HEK293 (cell line): ENCODE measurements at regions not wholly inside any gene's neighbourhood (a gene's known extent, or its start where the extent isn't known, plus 50 kb on each side); places are given as distances from the start of the nearest gene placed in this dataset.

Source experiments
- CTCF ChIA-PET: fragments of 350-600 bp; formaldehyde crosslinking; extraction: SDS; loops from one replicate; lab custom pipeline; 2021; ENCODE audit warnings: antibody characterized with exemption; lab: Yijun Ruan, JAX
- POLR2A ChIA-PET: fragments of 300-600 bp; formaldehyde crosslinking; extraction: SDS; loops from one replicate; lab custom pipeline; 2020; ENCODE audit warnings: antibody characterized with exemption, inconsistent platforms; lab: Yijun Ruan, JAX
- H3K27ac ChIP-seq: fragments of 200-500 bp; sonication (Bioruptor generic); 2 replicates; pipeline ENCODE4 v1.5.1; 2014; ENCODE audit warnings: low read depth, low read length, control low read depth, inconsistent platforms; ENCODE audit errors: extremely low read depth
- H3K36me3 ChIP-seq, 2 experiments: fragments of 200-500 bp in 1 of 2; sonication (Bioruptor generic) in 1 of 2; 1 replicate in 1 of 2; 2 replicates in 1 of 2; pipeline ENCODE4 v1.5.1; 2014 to 2017; ENCODE audit warnings: inconsistent platforms in 2 of 2, low read length in 2 of 2; ENCODE audit not compliant: control insufficient read depth in 2 of 2, insufficient read depth in 1 of 2
- H3K4me1 ChIP-seq: fragments of 200-500 bp; sonication (Bioruptor generic); 2 replicates; pipeline ENCODE4 v1.5.1; 2014; ENCODE audit warnings: mild to moderate bottlenecking, low read length, inconsistent platforms; ENCODE audit not compliant: control insufficient read depth, insufficient read depth
- H3K4me3 ChIP-seq: 2 replicates; pipeline ENCODE4 v1.5.1; 2011; ENCODE audit warnings: low read depth, mild to moderate bottlenecking, control low read depth, low read length, moderate library complexity
- H3K9me3 ChIP-seq: fragments of 200-500 bp; sonication (Bioruptor generic); 2 replicates; pipeline ENCODE4 v1.5.1; 2014; ENCODE audit warnings: low read depth, low read length, inconsistent platforms; ENCODE audit not compliant: control insufficient read depth, insufficient read depth
- BCL6B ChIP-seq: fragments of 450-650 bp; formaldehyde crosslinking; IDR thresholded peaks from 2 replicates; pipeline ENCODE4 v1.5.1; 2017; ENCODE audit warnings: missing biosample characterization, missing genetic modification characterization
- GLI4 ChIP-seq: fragments of 450-650 bp; formaldehyde crosslinking; IDR thresholded peaks from 2 replicates; pipeline ENCODE4 v1.5.1; 2016; ENCODE audit warnings: missing biosample characterization, missing genetic modification characterization
- KLF16 ChIP-seq: fragments of 450-650 bp; formaldehyde crosslinking; IDR thresholded peaks from 2 replicates; pipeline ENCODE4 v1.5.1; 2017; ENCODE audit warnings: missing biosample characterization, missing genetic modification characterization
- REST ChIP-seq: fragments of 450-650 bp; formaldehyde crosslinking; IDR thresholded peaks from 2 replicates; pipeline ENCODE4 v1.5.1; 2016; ENCODE audit warnings: missing biosample characterization, missing genetic modification characterization
- TSHZ1 ChIP-seq: fragments of 450-650 bp; formaldehyde crosslinking; IDR thresholded peaks from 2 replicates; pipeline ENCODE4 v1.5.1; 2016; ENCODE audit warnings: missing biosample characterization, missing genetic modification characterization, borderline replicate concordance
- YY1 ChIP-seq: fragments of 450-650 bp; formaldehyde crosslinking; IDR thresholded peaks from 2 replicates; pipeline ENCODE4 v1.5.1; 2018; ENCODE audit warnings: missing biosample characterization, missing genetic modification characterization
- ZBTB11 ChIP-seq: fragments of 450-650 bp; formaldehyde crosslinking; conservative IDR thresholded peaks from 2 replicates; pipeline ENCODE4 v1.5.1; 2016; ENCODE audit warnings: low read depth, missing biosample characterization, missing genetic modification characterization
- ZBTB20 ChIP-seq: fragments of 450-650 bp; formaldehyde crosslinking; IDR thresholded peaks from 2 replicates; pipeline ENCODE4 v1.5.1; 2016; ENCODE audit warnings: missing biosample characterization, missing genetic modification characterization
- ZBTB6 ChIP-seq: fragments of 450-650 bp; formaldehyde crosslinking; IDR thresholded peaks from 2 replicates; pipeline ENCODE4 v1.5.1; 2017; ENCODE audit warnings: missing biosample characterization, missing genetic modification characterization
- ZNF10 ChIP-seq: fragments of 450-650 bp; formaldehyde crosslinking; IDR thresholded peaks from 2 replicates; pipeline ENCODE4 v1.5.1; 2017; ENCODE audit warnings: missing biosample characterization, missing genetic modification characterization
- ZNF121 ChIP-seq: fragments of 450-650 bp; formaldehyde crosslinking; IDR thresholded peaks from 2 replicates; pipeline ENCODE4 v1.5.1; 2016; ENCODE audit warnings: missing biosample characterization, missing genetic modification characterization
- ZNF132 ChIP-seq: fragments of 450-650 bp; formaldehyde crosslinking; IDR thresholded peaks from 2 replicates; pipeline ENCODE4 v1.5.1; 2017; ENCODE audit warnings: missing biosample characterization, missing genetic modification characterization, borderline replicate concordance
- ZNF148 ChIP-seq: fragments of 450-650 bp; formaldehyde crosslinking; IDR thresholded peaks from 2 replicates; pipeline ENCODE4 v1.5.0; 2017; ENCODE audit warnings: missing biosample characterization, missing genetic modification characterization, borderline replicate concordance
- ZNF211 ChIP-seq: fragments of 450-650 bp; formaldehyde crosslinking; IDR thresholded peaks from 2 replicates; pipeline ENCODE4 v1.5.1; 2016; ENCODE audit warnings: low read depth, missing biosample characterization, missing genetic modification characterization
- ZNF221 ChIP-seq: fragments of 450-650 bp; formaldehyde crosslinking; IDR thresholded peaks from 2 replicates; pipeline ENCODE4 v1.5.1; 2017; ENCODE audit warnings: missing biosample characterization, missing genetic modification characterization, borderline replicate concordance
- ZNF292 ChIP-seq: fragments of 450-650 bp; formaldehyde crosslinking; IDR thresholded peaks from 2 replicates; pipeline ENCODE4 v1.5.1; 2016; ENCODE audit warnings: low read depth, missing biosample characterization, missing genetic modification characterization, borderline replicate concordance
- ZNF600 ChIP-seq: fragments of 450-650 bp; formaldehyde crosslinking; IDR thresholded peaks from 2 replicates; pipeline ENCODE4 v1.5.1; 2016; ENCODE audit warnings: missing biosample characterization, missing genetic modification characterization
- ZNF654 ChIP-seq: fragments of 450-650 bp; formaldehyde crosslinking; IDR thresholded peaks from 2 replicates; pipeline ENCODE4 v1.5.1; 2016; ENCODE audit warnings: low read depth, missing biosample characterization, missing genetic modification characterization
- ZNF707 ChIP-seq: fragments of 450-650 bp; formaldehyde crosslinking; IDR thresholded peaks from 2 replicates; pipeline ENCODE4 v1.5.1; 2016; ENCODE audit warnings: missing biosample characterization, missing genetic modification characterization
- ZSCAN5A ChIP-seq: fragments of 450-650 bp; formaldehyde crosslinking; IDR thresholded peaks from 2 replicates; pipeline ENCODE4 v1.5.1; 2016; ENCODE audit warnings: missing biosample characterization, missing genetic modification characterization

- TF ChIP-seq REST (tag by site-specific recombination): no peak
- no peak for TF ChIP-seq ZBTB20 (tag by site-specific recombination)
- no peak for TF ChIP-seq ZNF707 (tag by site-specific recombination)
- TF ChIP-seq KLF16 (tag by site-specific recombination): no peak
- no peak for TF ChIP-seq ZNF10 (tag by site-specific recombination)
- TF ChIP-seq ZNF292 (tag by site-specific recombination): no peak
These were observed 544.9 kb upstream of the DDX18 start (continued) for GRCh38 chr2:117269574-117269973.

GRCh38 chr2:117271631-117272030 is 542.9 kb upstream of the DDX18 start:
- no peak overlapping the region for H3K4me3 ChIP-seq
- no peaks in the 10 kb centered on the region for H3K9me3 ChIP-seq
- CTCF ChIA-PET: no interaction called here
- no peaks in the 10 kb centered on the region for H3K36me3 ChIP-seq
- H3K4me1 ChIP-seq: no peaks in the 10 kb centered on the region
- POLR2A ChIA-PET: no interaction called here
- H3K27ac ChIP-seq: no peak overlapping the region
- no peak for TF ChIP-seq ZNF148 (tag by site-specific recombination)
- TF ChIP-seq ZNF121: no peak
- TF ChIP-seq ZNF132: no peak
- no peak for TF ChIP-seq ZSCAN5A (tag by site-specific recombination)
- TF ChIP-seq ZNF600 (tag by site-specific recombination): no peak
- TF ChIP-seq GLI4 (tag by site-specific recombination): no peak
- TF ChIP-seq BCL6B (tag by site-specific recombination): no peak
- TF ChIP-seq ZNF211 (tag by site-specific recombination): no peak
- no peak for TF ChIP-seq TSHZ1 (tag by site-specific recombination)
- TF ChIP-seq ZNF221: no peak
- TF ChIP-seq ZBTB11: no peak
- no peak for TF ChIP-seq ZNF654 (tag by site-specific recombination)
- no peak for TF ChIP-seq YY1 (tag by site-specific recombination)
- no peak for TF ChIP-seq ZBTB6 (tag by site-specific recombination)
